NB4 (cell line): ENCODE measurements at regions not wholly inside any gene's neighbourhood (a gene's known extent, or its start where the extent isn't known, plus 50 kb on each side); places are given as distances from the start of the nearest gene placed in this dataset.

Source experiments
- CTCF ChIP-seq: IDR thresholded peaks from one replicate; pipeline ENCODE4 v1.5.1; 2012; ENCODE audit warnings: low read depth, low read length
- MAX ChIP-seq: IDR thresholded peaks from 2 replicates; pipeline ENCODE4 v1.6.1; 2011; ENCODE audit warnings: low read depth, low read length
- POLR2A ChIP-seq: IDR thresholded peaks from 2 replicates; pipeline ENCODE4 v1.6.1; 2011; ENCODE audit warnings: mild to moderate bottlenecking; ENCODE audit not compliant: insufficient read length; ENCODE audit errors: extremely low read depth

GRCh38 chr3:166986000-166986399 is 394.1 kb downstream of the ZBBX start:
- TF ChIP-seq CTCF (no peak), POLR2A (no peak), MAX (no peak)
